Stimulated activated CD8-positive, alpha-beta memory T cell treated with anti-CD3 and anti-CD28 coated beads, Interleukin-4, amount 100 ng/mL, for 4 hours (primary cell): ENCODE measurements at regions not wholly inside any gene's neighbourhood (a gene's known extent, or its start where the extent isn't known, plus 50 kb on each side); places are given as distances from the start of the nearest gene placed in this dataset.

ENCODE experiments used
- DNase-seq, 2 donors: peaks; one replicate each; pipeline ENCODE4 v3.0.0-alpha.2; 2020; ENCODE audit warnings: low read depth in 2 of 2, low spot score in 1 of 2

- no peak for DNase-seq
Measured at GRCh38 chr5:8048920-8049319, 180.0 kb downstream of the MTRR start.

DNA sequence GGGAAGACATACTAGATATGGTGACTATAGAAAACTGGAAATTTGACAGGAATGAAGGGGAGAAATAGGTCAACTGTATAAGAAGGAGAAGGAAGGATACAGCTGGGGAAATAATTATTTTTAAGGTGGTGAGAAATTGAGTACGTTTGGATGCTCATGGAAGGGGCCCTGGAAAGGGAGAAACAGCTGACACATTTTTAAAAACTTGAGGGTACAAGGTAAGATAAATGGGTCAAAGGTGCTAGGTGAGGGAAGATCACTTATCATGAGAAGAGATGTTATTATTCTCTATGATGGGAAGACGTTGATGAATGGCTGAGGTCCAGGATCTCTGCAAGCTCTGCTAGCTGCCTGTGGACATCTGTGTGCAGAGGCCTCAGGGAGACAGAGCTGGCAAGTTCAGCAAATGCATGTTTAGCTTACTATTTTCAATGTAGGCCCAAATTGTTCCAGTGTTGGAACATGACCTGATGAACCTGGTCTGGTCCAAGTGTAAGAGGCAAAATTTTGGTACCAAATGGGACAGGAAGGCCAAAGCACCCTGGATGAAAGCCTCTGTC lies 181.7 kb downstream of the MTRR start:
- no peak for DNase-seq

DNA sequence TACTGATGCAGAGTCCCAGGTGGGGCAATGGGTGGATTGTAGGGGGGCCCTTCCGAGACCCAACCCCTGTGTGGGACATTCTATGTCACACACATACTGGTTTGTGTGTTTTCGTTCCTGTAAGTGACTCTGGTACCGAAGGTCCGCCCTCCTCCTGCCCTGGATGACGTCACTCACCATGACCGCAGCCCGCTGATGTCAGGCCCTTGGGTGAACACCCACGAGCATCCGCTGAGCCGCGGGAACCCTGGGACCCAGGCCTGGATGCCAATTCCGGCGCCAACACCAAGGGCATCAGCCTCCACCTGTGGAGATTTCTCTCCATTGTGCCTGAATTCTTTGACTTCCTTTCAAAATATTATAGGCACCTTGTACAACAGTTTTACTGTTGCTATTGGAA lies 184.3 kb downstream of the MTRR start:
- no peak for DNase-seq

- no peak for DNase-seq
Measured at GRCh38 chr5:8057769-8058168, 188.8 kb downstream of the MTRR start.

- no peak for DNase-seq
Measured at GRCh38 chr5:8058616-8059190, 189.8 kb downstream of the MTRR start.

DNA sequence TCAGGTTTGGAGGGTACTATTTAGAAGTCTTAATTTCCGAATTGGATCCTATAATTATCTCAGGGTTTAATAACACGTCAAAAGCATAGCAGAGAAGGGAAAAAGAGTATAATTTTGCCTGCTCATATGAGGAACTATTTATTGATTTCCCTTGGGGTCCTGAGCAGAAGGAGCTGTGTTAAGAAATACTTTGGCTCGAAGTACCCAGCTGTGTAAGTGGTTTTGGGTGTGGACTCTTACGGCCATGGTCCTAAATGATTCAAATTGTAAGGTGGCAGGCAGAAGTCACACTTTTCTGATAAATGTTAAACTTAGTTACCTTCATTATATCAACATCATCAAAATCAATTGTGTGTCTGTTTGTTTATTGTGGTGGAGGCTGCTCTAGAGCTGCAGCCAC lies 190.4 kb downstream of the MTRR start:
- DNase-seq: no peak

DNA sequence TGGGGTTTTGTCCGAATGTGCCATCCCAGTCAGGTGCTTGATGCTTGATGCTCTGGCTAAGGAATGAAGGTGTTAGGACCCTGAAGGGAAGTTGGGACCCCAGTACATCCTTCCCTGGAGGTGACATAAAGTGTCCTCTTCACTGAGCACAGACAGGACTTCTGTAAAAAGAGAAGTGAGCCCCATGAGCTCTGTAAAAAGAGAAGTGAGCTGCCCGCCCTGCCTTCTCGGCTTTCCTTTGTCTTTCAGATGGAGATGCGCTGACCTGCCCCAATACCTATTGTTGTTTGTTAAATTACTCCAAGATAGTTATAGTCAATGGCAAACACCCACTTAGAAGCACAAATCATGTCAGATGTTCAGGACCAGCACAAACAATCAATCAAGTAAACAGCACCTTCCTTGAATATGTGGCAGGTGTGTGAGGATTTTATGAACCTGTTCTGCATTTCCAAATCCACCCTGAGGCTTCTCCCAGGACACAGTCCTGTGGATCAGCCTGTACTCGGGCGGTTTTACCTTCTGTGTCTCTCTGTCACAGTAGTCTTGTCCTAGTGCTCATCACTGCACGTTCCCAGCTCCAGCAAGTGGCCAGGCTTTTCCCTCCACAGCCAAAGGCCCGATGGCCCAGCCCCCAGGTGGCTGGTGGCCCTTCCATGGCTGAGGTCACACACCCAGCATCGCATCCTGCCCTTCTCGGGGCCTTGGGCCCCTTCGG lies 191.4 kb downstream of the MTRR start:
- no peak for DNase-seq

DNA sequence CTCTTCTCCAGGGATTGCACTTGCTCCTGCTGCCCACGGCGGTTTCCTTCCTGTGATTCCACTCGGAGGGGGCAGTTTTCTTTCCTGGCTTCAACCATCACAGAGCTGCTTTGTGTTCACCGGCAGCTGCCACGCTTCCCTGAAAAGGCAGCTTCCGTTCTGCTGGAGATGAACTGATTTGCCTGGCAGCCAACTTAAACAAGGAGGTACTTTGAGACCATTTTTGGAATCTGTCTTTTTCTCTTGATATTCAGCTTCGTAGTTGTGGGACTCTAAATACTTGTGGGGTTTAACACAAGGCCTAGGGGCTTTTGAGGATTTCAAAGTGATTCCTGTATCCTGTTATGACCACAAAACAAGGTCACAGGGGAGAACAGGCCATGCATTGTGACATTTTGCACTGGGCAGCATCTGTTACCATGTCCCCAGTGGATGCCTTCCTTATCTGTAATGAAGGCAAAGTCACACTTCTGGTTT lies 192.0 kb downstream of the MTRR start:
- DNase-seq: no peak

DNA sequence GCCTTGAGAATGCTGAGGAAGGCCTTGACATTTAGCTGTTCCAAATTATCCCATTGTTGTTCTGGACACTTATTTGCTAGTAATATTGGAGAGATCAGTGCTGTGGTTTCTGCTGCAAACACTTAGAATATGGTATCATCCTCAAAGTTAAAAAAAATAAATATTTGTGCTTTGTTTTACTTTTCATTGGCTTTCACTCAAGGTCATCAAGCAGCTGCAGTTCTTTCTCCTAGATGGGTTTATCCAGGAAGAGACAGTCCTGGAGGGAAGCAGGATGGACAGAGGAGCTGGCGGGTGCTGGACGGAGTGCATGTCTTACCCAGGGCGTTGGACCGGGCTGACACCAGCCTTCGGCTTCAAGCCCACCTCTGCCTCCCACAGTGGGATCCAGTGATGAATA lies 193.6 kb downstream of the MTRR start:
- no peak for DNase-seq

DNA sequence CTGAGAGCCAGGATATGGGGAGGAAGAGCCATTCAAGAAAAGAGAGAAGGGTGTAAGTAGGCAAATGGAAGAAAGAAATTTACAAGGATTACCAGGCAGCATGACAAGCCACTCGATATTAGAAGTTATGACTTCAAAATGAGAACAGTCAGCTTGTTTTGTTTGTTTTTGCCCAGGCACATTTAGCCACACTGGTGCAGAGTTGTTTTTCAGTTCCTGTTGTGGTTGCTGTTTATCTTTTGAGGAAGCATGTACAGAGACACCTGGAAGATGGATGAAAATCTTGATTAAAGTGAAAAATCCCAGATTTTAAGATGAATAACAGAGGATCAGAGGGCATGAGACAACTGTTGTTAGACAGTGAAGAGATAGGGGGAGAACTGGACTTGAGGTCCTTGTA lies 199.1 kb downstream of the MTRR start:
- no peak for DNase-seq

DNA sequence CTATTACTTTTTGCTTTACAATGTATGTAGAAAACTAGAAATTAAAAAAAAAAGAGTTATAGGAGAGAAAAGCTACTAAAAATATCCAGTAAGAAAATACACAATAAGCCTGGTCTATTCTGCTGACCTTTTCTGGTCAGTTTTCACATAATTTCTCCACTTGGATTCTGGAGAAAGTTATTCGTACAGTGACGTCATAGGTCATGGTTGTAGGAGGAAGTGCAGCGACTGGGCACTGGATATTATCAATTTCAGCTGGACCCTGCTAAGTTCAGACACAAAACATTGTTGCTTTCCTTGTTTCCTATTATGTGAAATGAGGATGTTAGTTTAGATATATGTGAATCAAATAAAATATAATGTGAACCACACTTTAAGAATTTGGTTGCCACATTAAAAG lies 201.2 kb downstream of the MTRR start:
- DNase-seq: no peak

- no peak for DNase-seq
Measured at GRCh38 chr5:8079056-8079455, 210.1 kb downstream of the MTRR start.

DNA sequence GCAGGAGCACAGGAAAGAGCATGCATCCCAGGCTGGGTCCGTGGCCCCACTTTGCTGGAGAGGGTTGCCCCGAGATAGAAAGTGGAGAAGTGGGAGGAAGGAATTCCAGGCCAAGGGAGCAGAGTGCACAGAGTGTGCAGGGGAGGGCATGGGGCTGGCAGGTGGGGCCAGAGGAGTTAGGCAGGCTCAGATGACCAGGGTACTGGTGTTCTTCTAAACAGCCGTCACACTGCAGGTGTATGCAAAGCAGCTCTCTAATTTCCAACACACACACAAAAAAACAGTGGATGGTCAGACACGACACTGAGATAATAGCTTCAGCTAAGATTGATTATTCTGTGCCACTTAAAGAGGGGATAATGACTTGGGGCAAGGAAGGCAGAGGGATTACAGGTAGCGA lies 212.2 kb downstream of the MTRR start:
- DNase-seq: no peak

- no peak for DNase-seq
Measured at GRCh38 chr5:8093669-8094068, 224.7 kb downstream of the MTRR start.

DNA sequence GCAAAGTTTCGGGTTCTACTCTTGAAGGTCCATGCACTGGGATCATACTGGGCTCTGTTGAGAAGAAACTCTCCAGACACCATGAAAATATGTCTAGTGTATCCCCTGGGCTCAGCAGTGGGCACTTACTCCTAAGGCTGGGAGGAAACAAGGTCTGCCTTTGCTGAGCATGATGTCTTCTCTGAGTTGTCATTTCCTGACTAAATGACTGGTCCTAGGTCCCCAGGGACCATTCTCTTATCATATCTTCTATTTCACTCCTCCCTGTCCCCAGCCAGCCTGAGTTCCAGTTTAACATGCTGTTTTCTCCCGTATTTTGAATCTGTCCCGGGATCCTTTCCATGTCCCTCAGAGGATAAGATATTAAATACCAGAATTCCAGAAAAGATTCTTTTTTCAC lies 225.4 kb downstream of the MTRR start:
- no peak for DNase-seq

GRCh38 chr5:8097146-8097545 lies 228.2 kb downstream of the MTRR start:
- DNase-seq: no peak

- no peak for DNase-seq
Measured at GRCh38 chr5:8098081-8098480, 229.1 kb downstream of the MTRR start.

DNA sequence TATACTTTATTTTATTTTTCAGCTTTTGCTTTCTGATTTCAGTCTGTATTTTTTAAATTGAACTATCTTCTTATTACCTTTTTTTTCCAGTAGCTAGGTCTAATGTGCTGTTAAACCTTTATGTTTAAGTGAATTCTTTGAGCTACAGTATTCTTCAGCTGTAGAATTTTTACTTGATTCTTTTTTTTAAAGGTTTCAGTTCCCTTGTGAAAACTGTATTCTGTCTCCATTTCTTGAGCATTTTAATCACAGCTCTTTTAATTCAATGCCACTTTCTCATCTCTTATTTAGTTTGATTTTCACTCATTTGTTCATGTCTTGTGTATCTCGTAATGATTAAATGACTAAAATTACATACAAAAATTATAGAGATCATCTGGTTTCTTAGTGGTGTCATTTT lies 233.8 kb downstream of the MTRR start:
- DNase-seq: no peak

DNA sequence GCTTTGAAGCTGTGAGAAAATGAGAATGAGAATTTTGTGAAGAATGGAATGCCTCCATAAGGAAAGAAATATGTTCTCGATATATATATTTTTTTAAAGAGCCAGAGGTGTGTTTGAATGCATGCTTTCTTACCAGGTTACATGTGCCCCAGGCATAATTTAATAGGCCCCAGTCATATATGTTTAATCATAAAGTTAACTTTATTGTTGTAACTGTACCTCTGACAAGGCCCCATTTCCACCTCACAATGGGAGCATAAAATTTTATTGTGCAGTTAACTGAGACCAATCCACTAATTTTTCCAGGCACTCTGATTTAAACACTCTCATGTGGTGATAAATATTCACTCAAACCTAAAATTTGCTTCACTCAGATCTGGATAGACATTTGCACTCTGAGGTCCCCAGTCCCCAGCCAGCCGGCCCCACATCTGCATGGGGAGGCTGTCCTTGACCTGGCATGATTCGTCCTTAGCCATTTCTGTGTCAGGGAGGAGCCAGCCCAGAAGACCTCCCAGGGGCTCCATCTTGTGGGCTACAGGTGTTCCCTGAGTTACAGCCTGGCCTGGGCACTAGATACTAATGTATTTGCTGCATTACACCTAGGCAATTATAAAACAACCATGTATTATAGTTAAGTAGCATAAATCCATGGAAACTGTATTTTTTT lies 245.8 kb downstream of the MTRR start:
- DNase-seq: no peak

- DNase-seq: no peak
Measured at GRCh38 chr5:8123559-8123958, 254.6 kb downstream of the MTRR start.

DNA sequence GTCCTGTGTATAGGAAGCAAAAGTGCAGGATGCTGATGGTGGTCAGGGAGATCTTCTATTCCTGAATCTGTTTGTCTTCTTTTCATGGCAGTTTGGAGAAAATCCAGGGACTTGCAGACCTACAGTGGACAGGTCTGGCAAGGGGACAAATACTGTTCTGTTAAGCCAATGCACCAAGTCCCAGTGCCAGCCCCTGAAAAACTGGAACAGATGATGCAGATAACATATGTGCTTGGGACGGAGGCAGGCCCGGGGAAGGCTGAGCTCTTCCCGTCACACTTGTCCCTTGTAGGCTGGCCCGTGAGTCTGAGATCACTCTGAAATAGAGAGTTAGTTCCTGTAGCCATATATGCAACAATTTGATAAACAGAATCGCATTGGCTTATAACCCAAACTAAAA lies 265.7 kb downstream of the MTRR start:
- DNase-seq: no peak

DNA sequence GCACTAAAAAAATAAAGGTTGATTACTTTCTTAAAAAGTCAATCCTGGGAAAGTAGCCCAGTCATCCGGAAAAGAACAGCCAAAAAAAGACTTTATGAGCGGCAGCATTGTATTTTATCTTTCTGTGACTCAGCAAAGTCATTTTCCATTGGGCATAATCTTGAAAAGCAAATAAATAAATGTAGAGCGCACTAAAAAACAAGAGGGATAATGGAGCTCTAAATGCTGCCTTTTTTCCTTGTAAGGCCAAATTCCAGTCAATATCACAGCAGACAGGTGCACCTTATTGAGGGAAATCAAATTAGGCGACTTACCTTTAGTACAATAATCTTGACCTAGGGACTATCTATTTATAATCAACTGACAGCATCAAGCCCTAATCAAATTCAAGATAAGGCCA lies 266.8 kb downstream of the MTRR start:
- no peak for DNase-seq
